Left ventricle myocardium inferior (tissue), 1 donor: ENCODE measurements at regions not wholly inside any gene's neighbourhood (a gene's known extent, or its start where the extent isn't known, plus 50 kb on each side); places are given as distances from the start of the nearest gene placed in this dataset.

ENCODE experiments used
- DNase-seq: peaks from one replicate; pipeline ENCODE4 v3.0.0-alpha.2; 2020
- H3K27ac ChIP-seq: fragments of 200-600 bp; replicated peaks from 2 replicates; pipeline ENCODE4 v1.8.0; 2021
- H3K27me3 ChIP-seq: fragments of 200-600 bp; 2 replicates; pipeline ENCODE4 v1.8.0; 2021; ENCODE audit warnings: low read depth
- H3K36me3 ChIP-seq: fragments of 200-600 bp; 2 replicates; pipeline ENCODE4 v1.8.0; 2021
- H3K4me1 ChIP-seq: fragments of 200-600 bp; 2 replicates; pipeline ENCODE4 v1.8.0; 2021
- H3K4me3 ChIP-seq: fragments of 200-600 bp; 2 replicates; pipeline ENCODE4 v1.8.0; 2021; ENCODE audit warnings: mild to moderate bottlenecking, moderate library complexity
- H3K9me3 ChIP-seq: fragments of 200-600 bp; replicated peaks from 2 replicates; pipeline ENCODE4 v1.8.0; 2021
- CTCF ChIP-seq: fragments of 200-600 bp; IDR thresholded peaks from 2 replicates; pipeline ENCODE4 v1.8.0; 2021; ENCODE audit warnings: antibody characterized with exemption, mild to moderate bottlenecking, borderline replicate concordance
- intact Hi-C: fragments of 100-400 bp; cut with micrococcal nuclease; formaldehyde crosslinking; loops from one replicate; pipeline ENCODE4 v1.11.0; 2022
- donor health status: DM: no; HTN: yes; CAD: no; lungs with severe emphysema.

GRCh38 chr2:62568983-62569837 is 63.2 kb upstream of the TMEM17 start:
- H3K36me3 ChIP-seq: no peaks in the 10 kb centered on the region
- no peak overlapping the region for H3K27ac ChIP-seq
- H3K4me3 ChIP-seq: no peak overlapping the region
- intact Hi-C loops: no loop called here
- H3K9me3 ChIP-seq: no peaks in the 10 kb centered on the region
- H3K4me1 ChIP-seq: peaks cover 12% of the 10 kb centered on the region
- TF ChIP-seq CTCF: no peak
- peaks cover 27% of the 10 kb centered on the region for H3K27me3 ChIP-seq
- no peak for DNase-seq

GRCh38 chr2:62568074-62568473 is 62.1 kb upstream of the TMEM17 start:
- TF ChIP-seq CTCF: no peak
- Histone ChIP-seq H3K36me3 (no peaks in the 10 kb centered on the region), H3K4me3 (no peak overlapping the region), H3K27me3 (peaks cover 27% of the 10 kb centered on the region), H3K9me3 (no peaks in the 10 kb centered on the region), H3K4me1 (peaks cover 12% of the 10 kb centered on the region), H3K27ac (no peak overlapping the region)
- no peak for DNase-seq
- intact Hi-C loops: no loop called here

- intact Hi-C loops: no loop called here
- Histone ChIP-seq H3K4me1 (peaks cover 12% of the 10 kb centered on the region), H3K36me3 (no peaks in the 10 kb centered on the region), H3K27ac (no peak overlapping the region), H3K9me3 (no peaks in the 10 kb centered on the region), H3K27me3 (peaks cover 26% of the 10 kb centered on the region), H3K4me3 (no peak overlapping the region)
- TF ChIP-seq CTCF: no peak
- no peak for DNase-seq
Measured at GRCh38 chr2:62567669-62568068, 61.7 kb upstream of the TMEM17 start.

- Histone ChIP-seq H3K27me3 (peaks cover 19% of the 10 kb centered on the region), H3K4me1 (peaks cover 12% of the 10 kb centered on the region), H3K36me3 (no peaks in the 10 kb centered on the region), H3K4me3 (no peak overlapping the region), H3K27ac (no peak overlapping the region), H3K9me3 (no peaks in the 10 kb centered on the region)
- intact Hi-C loops: no loop called here
- TF ChIP-seq CTCF: no peak
- no peak for DNase-seq
Measured at GRCh38 chr2:62566847-62567246, 60.9 kb upstream of the TMEM17 start.

GRCh38 chr2:62565309-62565908 is 59.4 kb upstream of the TMEM17 start:
- no peak overlapping the region for H3K27ac ChIP-seq

More at GRCh38 chr2:62565309-62565908, 59.4 kb upstream of the TMEM17 start:
- Histone ChIP-seq H3K36me3 (no peaks in the 10 kb centered on the region), H3K27me3 (peaks cover 5% of the 10 kb centered on the region), H3K4me1 (peaks cover 6% of the 10 kb centered on the region), H3K9me3 (no peaks in the 10 kb centered on the region), H3K4me3 (no peak overlapping the region)
- DNase-seq: no peak
- intact Hi-C loops: no loop called here
- no peak for TF ChIP-seq CTCF
